ENCODE measurements at regions not wholly inside any gene's neighbourhood (a gene's known extent, or its start where the extent isn't known, plus 50 kb on each side); places are given as distances from the start of the nearest gene placed in this dataset.

GRCh38 chr12:98402671-98403070, 112.7 kb upstream of the TMPO start:
- DNase-seq (ENCODE audit: low read depth), result no peak

- DNase-seq (ENCODE audit: low read depth), result no peak
Measured at GRCh38 chr12:98403385-98403784, 112.0 kb upstream of the TMPO start.

- DNase-seq (ENCODE audit: low read depth), result no peak
Measured at GRCh38 chr12:98403936-98404335, 111.5 kb upstream of the TMPO start.

GRCh38 chr12:98405805-98406366, 109.5 kb upstream of the TMPO start:
- DNase-seq (ENCODE audit: low read depth), result no peak

- no peak for DNase-seq (ENCODE audit: low read depth)
Measured at GRCh38 chr12:98406378-98406777, 109.0 kb upstream of the TMPO start.

- DNase-seq (ENCODE audit: low read depth), result no peak
Measured at GRCh38 chr12:98408681-98409080, 106.7 kb upstream of the TMPO start.

GRCh38 chr12:98409548-98409947, 105.8 kb upstream of the TMPO start:
- DNase-seq (ENCODE audit: low read depth), result no peak

- no peak for DNase-seq (ENCODE audit: low read depth)
Measured at GRCh38 chr12:98410356-98410755, 105.0 kb upstream of the TMPO start.

GRCh38 chr12:98416845-98417244, 98.5 kb upstream of the TMPO start:
- no peak for DNase-seq (ENCODE audit: low read depth)

GRCh38 chr12:98417266-98417665, 98.1 kb upstream of the TMPO start:
- DNase-seq (ENCODE audit: low read depth), result no peak

GRCh38 chr12:98418357-98419075, 96.9 kb upstream of the TMPO start:
- DNase-seq (ENCODE audit: low read depth), result no peak

- DNase-seq (ENCODE audit: low read depth), result no peak
Measured at GRCh38 chr12:98419081-98419794, 96.2 kb upstream of the TMPO start.

GRCh38 chr12:98419795-98420404, 95.5 kb upstream of the TMPO start:
- DNase-seq (ENCODE audit: low read depth), result no peak

GRCh38 chr12:98420461-98420860, 94.9 kb upstream of the TMPO start:
- no peak for DNase-seq (ENCODE audit: low read depth)

GRCh38 chr12:98421316-98421715, 94.1 kb upstream of the TMPO start:
- DNase-seq (ENCODE audit: low read depth), result no peak

- no peak for DNase-seq (ENCODE audit: low read depth)
Measured at GRCh38 chr12:98422359-98422758, 93.0 kb upstream of the TMPO start.

GRCh38 chr12:98422812-98423211, 92.6 kb upstream of the TMPO start:
- DNase-seq (ENCODE audit: low read depth), result no peak

GRCh38 chr12:98423963-98424362, 91.4 kb upstream of the TMPO start:
- no peak for DNase-seq (ENCODE audit: low read depth)

GRCh38 chr12:98424726-98425401, 90.5 kb upstream of the TMPO start:
- DNase-seq (ENCODE audit: low read depth), result no peak

- no peak for DNase-seq (ENCODE audit: low read depth)
Measured at GRCh38 chr12:98425859-98426258, 89.5 kb upstream of the TMPO start.

GRCh38 chr12:98431089-98431488, 84.3 kb upstream of the TMPO start:
- no peak for DNase-seq (ENCODE audit: low read depth)

- DNase-seq (ENCODE audit: low read depth), result no peak
Measured at GRCh38 chr12:98437166-98437565, 78.2 kb upstream of the TMPO start.
